Caco-2 (cell line): ENCODE measurements at regions not wholly inside any gene's neighbourhood (a gene's known extent, or its start where the extent isn't known, plus 50 kb on each side); places are given as distances from the start of the nearest gene placed in this dataset.

ENCODE experiments used
- BruUV-seq: library from RNA; stranded (reverse); fragments of 400-500 nt; replicated peaks from 2 replicates; lab custom pipeline; 2021; lab: Mats Ljungman, UMichigan
- CTCF ChIA-PET: fragments of 300-600 bp; sonication (Branson Sonifier 250); formaldehyde crosslinking; loops from one replicate; lab custom pipeline; 2022; ENCODE audit warnings: antibody characterized with exemption; lab: Charles Lee
- POLR2A ChIA-PET: fragments of 300-600 bp; sonication (Branson Sonifier 250); formaldehyde crosslinking; loops from one replicate; lab custom pipeline; 2022; ENCODE audit warnings: antibody characterized with exemption; lab: Charles Lee
- DNase-seq, 2 experiments: peaks; one replicate each; pipeline versions ENCODE4 v3.0.0 to v3.0.0-alpha.2; 2020 to 2022
- H3K27me3 ChIP-seq: replicated peaks from 2 replicates; pipeline ENCODE4 v1.6.0; 2011; ENCODE audit warnings: low read length; ENCODE audit not compliant: control insufficient read depth, insufficient read depth
- H3K36me3 ChIP-seq: 2 replicates; pipeline ENCODE4 v1.5.1; 2011; ENCODE audit warnings: low read length; ENCODE audit not compliant: control insufficient read depth, insufficient read depth
- H3K4me1 ChIP-seq: fragments of 250-450 bp; sonication (Bioruptor Pico); 2 replicates; pipeline ENCODE4 v1.5.1; 2020; ENCODE audit warnings: mild to moderate bottlenecking
- H3K4me3 ChIP-seq: 2 replicates; pipeline ENCODE4 v1.5.1; 2011; ENCODE audit warnings: low read depth, mild to moderate bottlenecking, control low read depth, low read length
- H3K9me3 ChIP-seq: fragments of 250-450 bp; sonication (Bioruptor Pico); 2 replicates; pipeline ENCODE4 v1.5.1; 2020; ENCODE audit warnings: mild to moderate bottlenecking, moderate library complexity
- H3K27ac Mint-ChIP-seq: one replicate; pipeline ENCODE4 v1.8.0; 2022; ENCODE audit warnings: mixed read lengths; ENCODE audit not compliant: unreplicated experiment
- H3K27me3 Mint-ChIP-seq: one replicate; pipeline ENCODE4 v1.8.0; 2022; ENCODE audit warnings: mixed read lengths; ENCODE audit not compliant: insufficient read depth, unreplicated experiment
- H3K36me3 Mint-ChIP-seq: one replicate; pipeline ENCODE4 v1.8.0; 2022; ENCODE audit warnings: mild to moderate bottlenecking, mixed read lengths; ENCODE audit not compliant: insufficient read depth, unreplicated experiment
- H3K4me1 Mint-ChIP-seq: one replicate; pipeline ENCODE4 v1.8.0; 2022; ENCODE audit warnings: low read depth, mixed read lengths; ENCODE audit not compliant: unreplicated experiment
- H3K4me3 Mint-ChIP-seq: one replicate; pipeline ENCODE4 v1.8.0; 2022; ENCODE audit warnings: mild to moderate bottlenecking, moderate library complexity, mixed read lengths; ENCODE audit not compliant: unreplicated experiment
- H3K9me3 Mint-ChIP-seq: one replicate; pipeline ENCODE4 v1.8.0; 2022; ENCODE audit warnings: mixed read lengths; ENCODE audit not compliant: unreplicated experiment
- intact Hi-C: fragments of 100-400 bp; cut with micrococcal nuclease; formaldehyde crosslinking; loops from one replicate; pipeline ENCODE4 v1.10.0; 2022; ENCODE audit not compliant: unreplicated experiment
- TF ChIP-seq, protein P1 (sequence below), 2 experiments: fragments of 200-600 bp in 1 of 2; IDR thresholded peaks; 1 replicate in 1 of 2; 2 replicates in 1 of 2; pipeline versions ENCODE4 v1.5.1 to v1.8.0; 2011 to 2022; ENCODE audit warnings: antibody characterized with exemption in 1 of 2, control low read depth in 1 of 2, inconsistent platforms in 1 of 2, low read depth in 1 of 2, low read length in 1 of 2, mild to moderate bottlenecking in 1 of 2, moderate library complexity in 1 of 2; ENCODE audit not compliant: insufficient read depth in 1 of 2, severe bottlenecking in 1 of 2, unreplicated experiment in 1 of 2

DNA sequence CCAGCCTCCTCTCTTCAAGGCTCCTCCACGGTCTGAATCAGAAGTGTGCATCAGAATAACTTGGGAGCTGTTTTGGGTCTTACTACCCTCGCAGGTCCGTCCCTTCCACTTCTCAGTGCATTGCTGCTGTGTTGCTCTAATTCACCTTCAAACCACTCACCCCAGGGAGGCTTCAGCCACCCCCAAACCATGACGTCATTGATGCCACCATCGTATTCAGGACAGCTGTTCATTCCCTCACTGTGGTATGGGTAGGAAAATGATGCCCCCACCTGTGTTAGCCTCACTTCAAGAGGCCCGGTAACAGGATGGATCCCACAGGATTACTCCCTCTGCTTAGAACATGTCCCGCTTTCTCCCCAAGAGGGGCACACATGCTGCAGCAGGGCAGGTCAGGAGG is 1005.7 kb downstream of the UQCRFS1 start:
- H3K9me3 Mint-ChIP-seq, result peaks cover 26% of the 10 kb centered on the region
- POLR2A ChIA-PET, result no interaction called here
- peaks cover 3% of the 10 kb centered on the region for H3K27me3 Mint-ChIP-seq
- Histone ChIP-seq H3K4me1 (no peaks in the 10 kb centered on the region), H3K36me3 (no peaks in the 10 kb centered on the region), H3K9me3 (no peaks in the 10 kb centered on the region; the same call in none of the 2 replicates), H3K4me3 (no peak overlapping the region), H3K27me3 (no peaks in the 10 kb centered on the region)
- intact Hi-C loops, result no loop called here
- TF ChIP-seq, protein P1, sequence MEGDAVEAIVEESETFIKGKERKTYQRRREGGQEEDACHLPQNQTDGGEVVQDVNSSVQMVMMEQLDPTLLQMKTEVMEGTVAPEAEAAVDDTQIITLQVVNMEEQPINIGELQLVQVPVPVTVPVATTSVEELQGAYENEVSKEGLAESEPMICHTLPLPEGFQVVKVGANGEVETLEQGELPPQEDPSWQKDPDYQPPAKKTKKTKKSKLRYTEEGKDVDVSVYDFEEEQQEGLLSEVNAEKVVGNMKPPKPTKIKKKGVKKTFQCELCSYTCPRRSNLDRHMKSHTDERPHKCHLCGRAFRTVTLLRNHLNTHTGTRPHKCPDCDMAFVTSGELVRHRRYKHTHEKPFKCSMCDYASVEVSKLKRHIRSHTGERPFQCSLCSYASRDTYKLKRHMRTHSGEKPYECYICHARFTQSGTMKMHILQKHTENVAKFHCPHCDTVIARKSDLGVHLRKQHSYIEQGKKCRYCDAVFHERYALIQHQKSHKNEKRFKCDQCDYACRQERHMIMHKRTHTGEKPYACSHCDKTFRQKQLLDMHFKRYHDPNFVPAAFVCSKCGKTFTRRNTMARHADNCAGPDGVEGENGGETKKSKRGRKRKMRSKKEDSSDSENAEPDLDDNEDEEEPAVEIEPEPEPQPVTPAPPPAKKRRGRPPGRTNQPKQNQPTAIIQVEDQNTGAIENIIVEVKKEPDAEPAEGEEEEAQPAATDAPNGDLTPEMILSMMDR (IDR thresholded peaks at IDR 0.05; ENCODE audit: insufficient read depth in 1 of 2, low read depth in 1 of 2, low read length in 1 of 2, severe bottlenecking in 1 of 2, unreplicated experiment in 1 of 2), result no peak
- no peaks in the 10 kb centered on the region for H3K36me3 Mint-ChIP-seq
- BruUV-seq, result no TSS peak
- no peak overlapping the region for H3K4me3 Mint-ChIP-seq
- no peak for DNase-seq
- no peaks in the 10 kb centered on the region for H3K4me1 Mint-ChIP-seq
- H3K27ac Mint-ChIP-seq, result no peak overlapping the region
- CTCF ChIA-PET, result no interaction called here

DNA sequence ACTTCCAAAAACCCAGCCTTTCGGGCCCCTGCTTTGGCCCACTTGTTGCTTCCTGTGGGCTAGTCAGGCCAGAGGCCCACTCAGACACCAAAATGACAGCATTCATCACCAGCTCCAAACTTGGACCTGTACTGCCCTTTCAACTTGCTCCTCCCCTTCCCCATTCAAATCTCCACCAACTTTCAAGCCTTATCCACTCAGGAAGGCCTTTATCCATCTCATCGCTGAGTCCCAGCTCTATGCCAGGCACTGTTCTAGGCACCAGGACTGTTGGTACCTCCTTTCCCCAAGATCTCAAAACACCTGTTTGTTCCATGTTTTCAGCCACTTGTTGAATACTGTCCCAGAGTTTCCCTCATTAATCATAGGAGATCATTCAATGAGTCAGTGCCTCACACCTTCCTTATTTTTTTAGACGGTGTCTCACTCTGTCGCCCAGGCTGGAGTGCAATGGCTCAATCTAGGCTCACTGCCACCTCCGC is 1011.4 kb downstream of the UQCRFS1 start:
- H3K9me3 ChIP-seq, result no peaks in the 10 kb centered on the region; the same call in none of the 2 replicates
- intact Hi-C loops, result no loop called here
- no peak for DNase-seq
- no peak overlapping the region for H3K4me3 ChIP-seq
- no peaks in the 10 kb centered on the region for H3K4me1 ChIP-seq
- no peak overlapping the region for H3K4me3 Mint-ChIP-seq
- peaks cover 32% of the 10 kb centered on the region for H3K9me3 Mint-ChIP-seq
- H3K27ac Mint-ChIP-seq, result no peak overlapping the region
- BruUV-seq, result no TSS peak
- no peaks in the 10 kb centered on the region for H3K27me3 ChIP-seq
- TF ChIP-seq, protein P1 (IDR thresholded peaks at IDR 0.05; ENCODE audit: insufficient read depth in 1 of 2, low read depth in 1 of 2, low read length in 1 of 2, severe bottlenecking in 1 of 2, unreplicated experiment in 1 of 2), result no peak
- ChIA-PET CTCF (no interaction called here), POLR2A (no interaction called here)
- H3K36me3 ChIP-seq, result no peaks in the 10 kb centered on the region
- H3K27me3 Mint-ChIP-seq, result no peaks in the 10 kb centered on the region
- H3K36me3 Mint-ChIP-seq, result no peaks in the 10 kb centered on the region
- H3K4me1 Mint-ChIP-seq, result no peaks in the 10 kb centered on the region

DNA sequence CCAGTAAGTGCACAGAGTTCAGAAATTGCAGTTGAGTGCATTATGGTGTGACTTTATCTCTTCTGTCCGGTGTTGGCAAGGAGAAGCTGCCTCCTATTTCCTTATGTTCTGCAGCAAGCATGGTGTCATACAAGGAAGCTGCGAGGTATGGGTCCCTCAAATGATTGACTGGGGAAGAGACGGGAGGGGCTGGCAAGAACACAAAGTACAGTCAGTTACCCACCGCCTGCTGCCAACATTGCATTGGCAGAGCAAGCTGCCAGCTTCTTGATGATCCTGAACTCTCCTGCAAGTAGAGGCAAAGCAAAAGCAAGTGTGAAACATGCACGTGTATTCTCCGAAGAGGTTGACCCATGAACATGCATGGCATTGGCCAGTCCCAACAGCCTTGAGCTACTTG is 1013.6 kb downstream of the UQCRFS1 start:
- Mint-ChIP-seq H3K27ac (no peak overlapping the region), H3K27me3 (no peaks in the 10 kb centered on the region), H3K9me3 (peaks cover 31% of the 10 kb centered on the region), H3K4me3 (no peak overlapping the region), H3K36me3 (no peaks in the 10 kb centered on the region), H3K4me1 (no peaks in the 10 kb centered on the region)
- no peaks in the 10 kb centered on the region for H3K27me3 ChIP-seq
- POLR2A ChIA-PET, result no interaction called here
- intact Hi-C loops, result no loop called here
- DNase-seq, result no peak
- BruUV-seq, result no TSS peak
- no peaks in the 10 kb centered on the region; the same call in none of the 2 replicates for H3K9me3 ChIP-seq
- H3K4me1 ChIP-seq, result no peaks in the 10 kb centered on the region
- H3K36me3 ChIP-seq, result no peaks in the 10 kb centered on the region
- CTCF ChIA-PET, result interaction anchor here (0.5 kb wide), 1 partner anchor 1707 kb away, joined by 3 read pairs; no protein-coding TSS in a partner anchor
- H3K4me3 ChIP-seq, result no peak overlapping the region
- TF ChIP-seq, protein P1 (IDR thresholded peaks at IDR 0.05; ENCODE audit: insufficient read depth in 1 of 2, low read depth in 1 of 2, low read length in 1 of 2, severe bottlenecking in 1 of 2, unreplicated experiment in 1 of 2), result no peak
